ENCODE measurements at regions not wholly inside any gene's neighbourhood (a gene's known extent, or its start where the extent isn't known, plus 50 kb on each side); places are given as distances from the start of the nearest gene placed in this dataset.
"Not testable (repeated sequence)": the region's sequence is repeated elsewhere in the genome, so short reads cannot be mapped to it uniquely, and the experiment has no call there.

GRCh38 chr11:23217072-23217471, 356.8 kb upstream of the CCDC179 start:
- POLR2A ChIA-PET (ENCODE audit: low non-redundant PET): no interaction called here
- H3K9me3 ChIP-seq (ENCODE audit: low read depth, low read length, poor library complexity, severe bottlenecking): no peaks in the 10 kb centered on the region
- no peaks in the 10 kb centered on the region for H3K27me3 ChIP-seq (replicated peaks; ENCODE audit: insufficient read depth, low read depth, low read length, poor library complexity)
- no peak overlapping the region for H3K4me3 ChIP-seq (ENCODE audit: low read depth, low read length, poor library complexity, severe bottlenecking)
- CTCF ChIA-PET: no interaction called here
- TF ChIP-seq CTCF (conservative IDR thresholded peaks at IDR 0.05; ENCODE audit: low read depth, low read length) (no peak), EZH2 (IDR thresholded peaks at IDR 0.05; ENCODE audit: borderline replicate concordance, low read depth, low read length, poor library complexity, severe bottlenecking) (no peak)
- no peak overlapping the region for H3K27ac ChIP-seq (ENCODE audit: low read depth, low read length, poor library complexity, severe bottlenecking)
- BruUV-seq (replicated peaks): no TSS peak
- no peak for DNase-seq (ENCODE audit: low spot score)
- no peaks in the 10 kb centered on the region for H3K36me3 ChIP-seq (ENCODE audit: insufficient read depth, low read length, poor library complexity, severe bottlenecking)
- no peaks in the 10 kb centered on the region for H3K4me1 ChIP-seq (ENCODE audit: insufficient read depth, low read length, poor library complexity, severe bottlenecking)
- intact Hi-C loops (cut with micrococcal nuclease; ENCODE audit: unreplicated experiment): no loop called here

- POLR2A ChIA-PET (ENCODE audit: low non-redundant PET); H3K4me1 ChIP-seq (ENCODE audit: insufficient read depth, low read length, poor library complexity, severe bottlenecking); DNase-seq (ENCODE audit: low spot score); H3K4me3 ChIP-seq (ENCODE audit: low read depth, low read length, poor library complexity, severe bottlenecking); H3K9me3 ChIP-seq (ENCODE audit: low read depth, low read length, poor library complexity, severe bottlenecking); BruUV-seq (replicated peaks); CTCF ChIA-PET; intact Hi-C loops (cut with micrococcal nuclease; ENCODE audit: unreplicated experiment); H3K27me3 ChIP-seq (replicated peaks; ENCODE audit: insufficient read depth, low read depth, low read length, poor library complexity); H3K36me3 ChIP-seq (ENCODE audit: insufficient read depth, low read length, poor library complexity, severe bottlenecking); H3K27ac ChIP-seq (ENCODE audit: low read depth, low read length, poor library complexity, severe bottlenecking): not testable (repeated sequence)
Observed at GRCh38 chr11:23220086-23220485, 359.8 kb upstream of the CCDC179 start.

- DNase-seq (ENCODE audit: low spot score): no peak
- no TSS peak for BruUV-seq (replicated peaks)
- Histone ChIP-seq H3K27me3 (replicated peaks; ENCODE audit: insufficient read depth, low read depth, low read length, poor library complexity) (no peaks in the 10 kb centered on the region), H3K9me3 (ENCODE audit: low read depth, low read length, poor library complexity, severe bottlenecking) (no peaks in the 10 kb centered on the region), H3K4me3 (ENCODE audit: low read depth, low read length, poor library complexity, severe bottlenecking) (no peak overlapping the region), H3K36me3 (ENCODE audit: insufficient read depth, low read length, poor library complexity, severe bottlenecking) (no peaks in the 10 kb centered on the region), H3K4me1 (ENCODE audit: insufficient read depth, low read length, poor library complexity, severe bottlenecking) (no peaks in the 10 kb centered on the region), H3K27ac (ENCODE audit: low read depth, low read length, poor library complexity, severe bottlenecking) (no peak overlapping the region)
- ChIA-PET CTCF (no interaction called here), POLR2A (ENCODE audit: low non-redundant PET) (no interaction called here)
- intact Hi-C loops (cut with micrococcal nuclease; ENCODE audit: unreplicated experiment): no loop called here
- TF ChIP-seq EZH2 (IDR thresholded peaks at IDR 0.05; ENCODE audit: borderline replicate concordance, low read depth, low read length, poor library complexity, severe bottlenecking): no peak
- TF ChIP-seq CTCF (conservative IDR thresholded peaks at IDR 0.05; ENCODE audit: low read depth, low read length): no peak
Observed at GRCh38 chr11:23221366-23221765, 361.1 kb upstream of the CCDC179 start.

GRCh38 chr11:23226331-23227077, 366.2 kb upstream of the CCDC179 start:
- Histone ChIP-seq H3K27me3 (replicated peaks; ENCODE audit: insufficient read depth, low read depth, low read length, poor library complexity) (no peaks in the 10 kb centered on the region), H3K36me3 (ENCODE audit: insufficient read depth, low read length, poor library complexity, severe bottlenecking) (no peaks in the 10 kb centered on the region), H3K4me3 (ENCODE audit: low read depth, low read length, poor library complexity, severe bottlenecking) (no peak overlapping the region), H3K9me3 (ENCODE audit: low read depth, low read length, poor library complexity, severe bottlenecking) (no peaks in the 10 kb centered on the region), H3K27ac (ENCODE audit: low read depth, low read length, poor library complexity, severe bottlenecking) (no peak overlapping the region), H3K4me1 (ENCODE audit: insufficient read depth, low read length, poor library complexity, severe bottlenecking) (no peaks in the 10 kb centered on the region)
- CTCF ChIA-PET: no interaction called here
- no peak for DNase-seq (ENCODE audit: low spot score)
- TF ChIP-seq EZH2 (IDR thresholded peaks at IDR 0.05; ENCODE audit: borderline replicate concordance, low read depth, low read length, poor library complexity, severe bottlenecking) (no peak), CTCF (conservative IDR thresholded peaks at IDR 0.05; ENCODE audit: low read depth, low read length) (no peak)
- POLR2A ChIA-PET (ENCODE audit: low non-redundant PET): no interaction called here
- no TSS peak for BruUV-seq (replicated peaks)
- intact Hi-C loops (cut with micrococcal nuclease; ENCODE audit: unreplicated experiment): no loop called here
